H9 (cell line): ENCODE measurements at regions not wholly inside any gene's neighbourhood (a gene's known extent, or its start where the extent isn't known, plus 50 kb on each side); places are given as distances from the start of the nearest gene placed in this dataset.

ENCODE experiments used
- DNase-seq: peaks from one replicate; pipeline ENCODE4 v3.0.0-alpha.2; 2017
- H2AFZ ChIP-seq: one replicate; pipeline ENCODE4 v1.6.1; 2013; ENCODE audit warnings: mild to moderate bottlenecking, low read length, control low read depth, moderate library complexity
- H2AK5ac ChIP-seq: 2 replicates; pipeline ENCODE4 v1.6.1; 2013; ENCODE audit warnings: low read length, control low read depth, mixed read lengths; ENCODE audit not compliant: insufficient read length
- H2BK120ac ChIP-seq: one replicate; pipeline ENCODE4 v1.6.1; 2013; ENCODE audit warnings: low read depth, mild to moderate bottlenecking, low read length, control low read depth, inconsistent platforms; ENCODE audit not compliant: poor library complexity, severe bottlenecking
- H2BK12ac ChIP-seq: 2 replicates; pipeline ENCODE4 v1.6.1; 2013; ENCODE audit warnings: low read length, control low read depth, mixed read lengths, low read depth; ENCODE audit not compliant: insufficient read length
- H2BK15ac ChIP-seq: 2 replicates; pipeline ENCODE4 v1.6.1; 2013; ENCODE audit warnings: low read depth, low read length, control low read depth
- H2BK20ac ChIP-seq: one replicate; pipeline ENCODE4 v1.6.1; 2013; ENCODE audit warnings: low read depth, mild to moderate bottlenecking, low read length, control low read depth, inconsistent platforms; ENCODE audit not compliant: poor library complexity, severe bottlenecking
- H2BK5ac ChIP-seq: 2 replicates; pipeline ENCODE4 v1.6.1; 2013; ENCODE audit warnings: low read length, control low read depth, mixed read lengths; ENCODE audit not compliant: insufficient read length
- H3K14ac ChIP-seq: 2 replicates; pipeline ENCODE4 v1.6.1; 2013; ENCODE audit warnings: low read length, control low read depth; ENCODE audit not compliant: insufficient read depth
- H3K18ac ChIP-seq: 2 replicates; pipeline ENCODE4 v1.6.1; 2013; ENCODE audit warnings: low read depth, mild to moderate bottlenecking, mixed read lengths, low read length, control low read depth; ENCODE audit not compliant: insufficient read length
- H3K23ac ChIP-seq: 2 replicates; pipeline ENCODE4 v1.6.1; 2013; ENCODE audit warnings: low read length, control low read depth, mixed read lengths, low read depth; ENCODE audit not compliant: insufficient read length
- H3K23me2 ChIP-seq: 2 replicates; pipeline ENCODE4 v1.6.1; 2013; ENCODE audit warnings: low read depth, mild to moderate bottlenecking, mixed read lengths, low read length, control low read depth; ENCODE audit not compliant: insufficient read length, poor library complexity, severe bottlenecking
- H3K27ac ChIP-seq: 2 replicates; pipeline ENCODE4 v1.5.1; 2013; ENCODE audit warnings: low read length, control low read depth, mixed read lengths, low read depth; ENCODE audit not compliant: insufficient read length
- H3K27me3 ChIP-seq: 2 replicates; pipeline ENCODE4 v1.6.1; 2013; ENCODE audit warnings: low read length, control low read depth, inconsistent platforms; ENCODE audit not compliant: insufficient read depth
- H3K4ac ChIP-seq: 2 replicates; pipeline ENCODE4 v1.6.1; 2013; ENCODE audit warnings: low read depth, mild to moderate bottlenecking, control low read depth, inconsistent platforms, low read length, moderate library complexity
- H3K4me1 ChIP-seq: 2 replicates; pipeline ENCODE4 v1.6.1; 2013; ENCODE audit warnings: low read length, control low read depth, inconsistent platforms; ENCODE audit not compliant: insufficient read depth
- H3K4me2 ChIP-seq: 2 replicates; pipeline ENCODE4 v1.6.1; 2013; ENCODE audit warnings: low read length, control low read depth, mixed read lengths; ENCODE audit not compliant: insufficient read length, insufficient read depth
- H3K56ac ChIP-seq: 2 replicates; pipeline ENCODE4 v1.6.1; 2013; ENCODE audit warnings: low read depth, mild to moderate bottlenecking, mixed read lengths, low read length, control low read depth; ENCODE audit not compliant: insufficient read length
- H3K79me1 ChIP-seq: 2 replicates; pipeline ENCODE4 v1.6.1; 2013; ENCODE audit warnings: low read depth, mild to moderate bottlenecking, moderate library complexity, low read length, control low read depth, inconsistent platforms; ENCODE audit not compliant: insufficient read depth, poor library complexity, severe bottlenecking
- H3K79me2 ChIP-seq: 2 replicates; pipeline ENCODE4 v1.6.1; 2013; ENCODE audit warnings: low read length, control low read depth, inconsistent platforms; ENCODE audit not compliant: insufficient read depth
- H3K9ac ChIP-seq: 2 replicates; pipeline ENCODE4 v1.6.1; 2013; ENCODE audit warnings: low read length, control low read depth, mixed read lengths; ENCODE audit not compliant: insufficient read length; ENCODE audit errors: extremely low read depth
- H3K9me3 ChIP-seq: one replicate; pipeline ENCODE4 v1.6.1; 2013; ENCODE audit warnings: low read depth, low read length, inconsistent platforms; ENCODE audit not compliant: control insufficient read depth
- H3T11ph ChIP-seq: one replicate; pipeline ENCODE4 v1.6.1; 2013; ENCODE audit warnings: mild to moderate bottlenecking, low read length, control low read depth, inconsistent platforms
- H4K20me1 ChIP-seq: one replicate; pipeline ENCODE4 v1.6.1; 2013; ENCODE audit not compliant: control insufficient read depth, insufficient read length, insufficient read depth
- H4K5ac ChIP-seq: 2 replicates; pipeline ENCODE4 v1.6.1; 2013; ENCODE audit warnings: low read depth, mild to moderate bottlenecking, mixed read lengths, low read length, control low read depth; ENCODE audit not compliant: insufficient read length
- H4K8ac ChIP-seq: replicated peaks from 2 replicates; pipeline ENCODE4 v1.6.1; 2013; ENCODE audit warnings: low read length, control low read depth, mixed read lengths, low read depth; ENCODE audit not compliant: insufficient read length
- H4K91ac ChIP-seq: 2 replicates; pipeline ENCODE4 v1.6.1; 2013; ENCODE audit warnings: low read depth, mild to moderate bottlenecking, moderate library complexity, mixed read lengths, low read length, control low read depth; ENCODE audit not compliant: insufficient read length
- H3K27ac Mint-ChIP-seq, 3 experiments: 2 replicates in 2 of 3; 3 replicates in 1 of 3; pipeline ENCODE4 v1.8.0; 2020 to 2021; ENCODE audit warnings: mixed read lengths in 3 of 3, mild to moderate bottlenecking in 1 of 3, moderate library complexity in 1 of 3
- H3K27me3 Mint-ChIP-seq: 2 replicates; pipeline ENCODE4 v1.8.0; 2021; ENCODE audit warnings: low read depth, mild to moderate bottlenecking, moderate library complexity, mixed read lengths
- H3K36me3 Mint-ChIP-seq, 3 experiments: 2 replicates in 2 of 3; 3 replicates in 1 of 3; pipeline ENCODE4 v1.8.0; 2020 to 2021; ENCODE audit warnings: low read depth in 3 of 3, mixed read lengths in 3 of 3; ENCODE audit not compliant: insufficient read depth in 1 of 3
- H3K4me1 Mint-ChIP-seq, 2 experiments: 2 replicates each; pipeline ENCODE4 v1.8.0; 2020; ENCODE audit warnings: mixed read lengths in 2 of 2
- H3K4me3 Mint-ChIP-seq, 2 experiments: 2 replicates in 1 of 2; 3 replicates in 1 of 2; pipeline ENCODE4 v1.8.0; 2020 to 2021; ENCODE audit warnings: mild to moderate bottlenecking in 2 of 2, mixed read lengths in 2 of 2, moderate library complexity in 1 of 2
- H3K9me3 Mint-ChIP-seq, 2 experiments: 2 replicates in 1 of 2; 3 replicates in 1 of 2; pipeline ENCODE4 v1.8.0; 2020; ENCODE audit warnings: mild to moderate bottlenecking in 2 of 2, mixed read lengths in 2 of 2, moderate library complexity in 1 of 2
- WGBS: extraction: QIAGEN DNeasy Blood & Tissue Kit; methylation state at CpG from one replicate; pipeline ENCODE4 v1.1.7; 2013; ENCODE audit warnings: missing lambda C conversion rate, low lambda C conversion rate, mixed read lengths; ENCODE audit not compliant: insufficient read length; ENCODE audit errors: extremely low coverage; 5-methylcytosine and 5-hydroxymethylcytosine counted together
- TF ChIP-seq, protein P1 (sequence below): fragments of 200-600 bp; sonication (generic); conservative IDR thresholded peaks from 3 replicates; pipeline ENCODE4 v1.8.0; 2021; ENCODE audit warnings: antibody characterized with exemption, mild to moderate bottlenecking

DNA sequence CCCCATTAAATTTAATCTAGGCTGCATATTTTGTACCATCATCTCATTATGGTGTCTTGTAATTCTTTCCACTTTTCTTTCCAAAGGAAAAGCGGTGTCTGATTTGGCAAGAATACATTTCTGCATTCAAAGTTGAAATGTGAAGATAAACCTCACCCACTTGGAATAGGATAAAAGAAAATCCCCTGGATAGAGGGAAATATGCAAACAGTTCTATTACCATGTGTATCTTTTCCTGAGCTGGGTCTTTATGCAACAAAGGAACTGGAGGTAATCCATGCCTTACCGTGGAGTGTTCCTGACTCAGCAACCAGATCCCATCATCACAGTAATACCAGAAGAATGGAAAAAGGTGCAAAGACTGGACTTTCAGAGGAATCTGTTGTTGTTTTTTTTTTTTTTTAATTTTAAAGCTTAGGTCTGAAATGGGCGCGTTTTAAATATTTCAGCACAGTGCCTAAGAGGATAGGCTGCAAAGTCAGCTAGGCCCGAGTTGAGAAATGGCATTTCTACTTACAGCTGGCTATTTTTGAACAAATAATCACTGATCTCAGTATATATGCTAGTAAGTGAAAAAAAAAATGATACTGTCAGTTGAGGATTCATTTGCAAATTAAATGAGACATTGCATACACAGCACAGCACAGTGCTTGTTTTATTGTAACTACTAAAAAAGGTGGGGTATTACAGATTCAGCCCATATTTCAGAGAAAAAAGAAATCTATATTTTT, 55.5 kb upstream of the ADAMTS9 start:
- TF ChIP-seq, protein P1, sequence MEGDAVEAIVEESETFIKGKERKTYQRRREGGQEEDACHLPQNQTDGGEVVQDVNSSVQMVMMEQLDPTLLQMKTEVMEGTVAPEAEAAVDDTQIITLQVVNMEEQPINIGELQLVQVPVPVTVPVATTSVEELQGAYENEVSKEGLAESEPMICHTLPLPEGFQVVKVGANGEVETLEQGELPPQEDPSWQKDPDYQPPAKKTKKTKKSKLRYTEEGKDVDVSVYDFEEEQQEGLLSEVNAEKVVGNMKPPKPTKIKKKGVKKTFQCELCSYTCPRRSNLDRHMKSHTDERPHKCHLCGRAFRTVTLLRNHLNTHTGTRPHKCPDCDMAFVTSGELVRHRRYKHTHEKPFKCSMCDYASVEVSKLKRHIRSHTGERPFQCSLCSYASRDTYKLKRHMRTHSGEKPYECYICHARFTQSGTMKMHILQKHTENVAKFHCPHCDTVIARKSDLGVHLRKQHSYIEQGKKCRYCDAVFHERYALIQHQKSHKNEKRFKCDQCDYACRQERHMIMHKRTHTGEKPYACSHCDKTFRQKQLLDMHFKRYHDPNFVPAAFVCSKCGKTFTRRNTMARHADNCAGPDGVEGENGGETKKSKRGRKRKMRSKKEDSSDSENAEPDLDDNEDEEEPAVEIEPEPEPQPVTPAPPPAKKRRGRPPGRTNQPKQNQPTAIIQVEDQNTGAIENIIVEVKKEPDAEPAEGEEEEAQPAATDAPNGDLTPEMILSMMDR, result no peak
- Histone ChIP-seq H3K79me1 (no peaks in the 10 kb centered on the region), H2BK5ac (no peak overlapping the region), H3K4me2 (no peak overlapping the region), H3K18ac (no peak overlapping the region), H2BK20ac (no peak overlapping the region), H3K14ac (no peak overlapping the region), H3K56ac (no peak overlapping the region), H4K5ac (no peak overlapping the region), H2AK5ac (no peak overlapping the region), H2BK15ac (no peak overlapping the region), H3K27me3 (no peaks in the 10 kb centered on the region), H2BK12ac (no peak overlapping the region), H3K79me2 (no peaks in the 10 kb centered on the region), H3K9me3 (no peaks in the 10 kb centered on the region), H3K27ac (no peak overlapping the region), H3K4me1 (peaks cover 4% of the 10 kb centered on the region; the same call in 1 of the 2 replicates), H3K23ac (no peak overlapping the region), H2BK120ac (no peak overlapping the region), H4K20me1 (no peaks in the 10 kb centered on the region), H3K23me2 (no peaks in the 10 kb centered on the region), H2AFZ (no peak overlapping the region), H4K8ac (no peak overlapping the region), H3T11ph (no peak overlapping the region), H3K9ac (no peak overlapping the region), H4K91ac (no peak overlapping the region), H3K4ac (no peak overlapping the region)
- WGBS, result no CpG with 5 or more reads among the region's 5 CpGs
- no peak overlapping the region for H3K4me3 Mint-ChIP-seq
- H3K36me3 Mint-ChIP-seq, result no peaks in the 10 kb centered on the region
- H3K4me1 Mint-ChIP-seq, result peaks cover 32 to 49% of the 10 kb centered on the region in 2 experiments
- H3K27ac Mint-ChIP-seq, result no peak overlapping the region
- H3K9me3 Mint-ChIP-seq, result no peaks in the 10 kb centered on the region
- no peaks in the 10 kb centered on the region for H3K27me3 Mint-ChIP-seq
- no peak for DNase-seq
